HUES48 (cell line): ENCODE measurements at regions not wholly inside any gene's neighbourhood (a gene's known extent, or its start where the extent isn't known, plus 50 kb on each side); places are given as distances from the start of the nearest gene placed in this dataset.

Experiments
- H3K27ac ChIP-seq: one replicate; pipeline ENCODE4 v1.7.0; 2013; ENCODE audit warnings: low read depth, low read length, inconsistent platforms
- H3K27me3 ChIP-seq: 2 replicates; pipeline ENCODE4 v1.6.1; 2013; ENCODE audit warnings: mild to moderate bottlenecking, low read length; ENCODE audit not compliant: control insufficient read depth, insufficient read depth
- H3K36me3 ChIP-seq: 2 replicates; pipeline ENCODE4 v1.6.1; 2013; ENCODE audit warnings: low read length; ENCODE audit not compliant: control insufficient read depth, insufficient read depth
- H3K4me1 ChIP-seq: 2 replicates; pipeline ENCODE4 v1.6.1; 2013; ENCODE audit warnings: mild to moderate bottlenecking, low read length; ENCODE audit not compliant: control insufficient read depth, insufficient read depth
- H3K4me3 ChIP-seq: 2 replicates; pipeline ENCODE4 v1.5.1; 2013; ENCODE audit warnings: mild to moderate bottlenecking, low read depth, low read length
- H3K9ac ChIP-seq: 2 replicates; pipeline ENCODE4 v1.6.1; 2013; ENCODE audit warnings: mild to moderate bottlenecking, low read depth, low read length, moderate library complexity
- H3K9me3 ChIP-seq: 2 replicates; pipeline ENCODE4 v1.6.1; 2013; ENCODE audit warnings: low read length; ENCODE audit not compliant: control insufficient read depth, insufficient read depth

DNA sequence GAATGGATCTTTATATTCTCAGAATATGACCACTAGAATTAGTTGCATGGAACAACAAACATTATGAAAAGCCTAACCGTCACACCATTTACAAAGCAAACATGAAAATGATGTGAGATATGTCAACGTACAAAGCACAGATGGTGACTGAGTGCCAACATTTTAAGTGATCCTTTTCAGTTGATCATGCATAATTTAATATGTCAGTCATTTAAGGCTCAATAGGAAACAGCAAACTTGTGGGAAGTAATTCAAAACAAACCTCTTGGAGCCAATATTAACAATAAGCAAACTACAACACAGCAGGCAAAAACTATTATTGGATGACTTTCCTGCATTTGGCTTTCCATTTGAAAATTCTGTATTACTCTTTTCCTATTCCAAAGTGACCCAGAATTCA lies 277.6 kb downstream of the SLITRK6 start:
- no peak overlapping the region for H3K4me3 ChIP-seq
- no peaks in the 10 kb centered on the region for H3K9me3 ChIP-seq
- no peak overlapping the region for H3K9ac ChIP-seq
- no peaks in the 10 kb centered on the region for H3K27me3 ChIP-seq
- H3K4me1 ChIP-seq, result no peaks in the 10 kb centered on the region
- no peaks in the 10 kb centered on the region for H3K36me3 ChIP-seq
- no peak overlapping the region for H3K27ac ChIP-seq

- no peaks in the 10 kb centered on the region; the same call in 1 of the 2 replicates for H3K9me3 ChIP-seq
- H3K27me3 ChIP-seq, result no peaks in the 10 kb centered on the region
- H3K27ac ChIP-seq, result no peak overlapping the region
- H3K9ac ChIP-seq, result no peak overlapping the region
- no peaks in the 10 kb centered on the region for H3K4me1 ChIP-seq
- no peaks in the 10 kb centered on the region for H3K36me3 ChIP-seq
- no peak overlapping the region for H3K4me3 ChIP-seq
Measured at GRCh38 chr13:85520445-85520844, 278.8 kb downstream of the SLITRK6 start.

GRCh38 chr13:85519363-85519762 lies 279.9 kb downstream of the SLITRK6 start:
- H3K27me3 ChIP-seq, result no peaks in the 10 kb centered on the region
- no peak overlapping the region for H3K9ac ChIP-seq
- H3K4me3 ChIP-seq, result no peak overlapping the region
- no peaks in the 10 kb centered on the region; the same call in 1 of the 2 replicates for H3K9me3 ChIP-seq
- H3K4me1 ChIP-seq, result no peaks in the 10 kb centered on the region
- no peak overlapping the region for H3K27ac ChIP-seq
- H3K36me3 ChIP-seq, result no peaks in the 10 kb centered on the region

DNA sequence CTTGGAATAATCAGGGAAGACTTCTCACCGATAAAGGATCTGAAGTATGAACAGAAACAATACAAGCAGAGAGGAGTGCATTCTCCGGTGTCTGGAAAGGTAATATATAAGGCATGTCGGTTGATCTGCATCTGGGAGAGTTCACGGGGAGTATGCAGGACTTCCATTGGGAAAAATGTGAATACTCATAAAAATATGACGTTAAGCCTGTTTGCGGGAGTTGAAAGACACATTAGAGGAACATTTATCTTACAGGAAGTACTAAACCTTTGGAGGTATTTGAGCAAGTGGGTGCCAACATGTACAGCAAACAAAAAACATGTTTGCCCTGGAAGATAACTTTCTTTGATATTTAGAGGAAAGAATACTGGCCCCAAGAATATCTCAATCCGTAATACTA lies 286.8 kb downstream of the SLITRK6 start:
- Histone ChIP-seq H3K4me1 (no peaks in the 10 kb centered on the region), H3K36me3 (no peaks in the 10 kb centered on the region), H3K9ac (no peak overlapping the region), H3K9me3 (no peaks in the 10 kb centered on the region; the same call in 1 of the 2 replicates), H3K27ac (no peak overlapping the region), H3K27me3 (no peaks in the 10 kb centered on the region), H3K4me3 (no peak overlapping the region)

GRCh38 chr13:85509512-85509911 lies 289.7 kb downstream of the SLITRK6 start:
- Histone ChIP-seq H3K27me3 (no peaks in the 10 kb centered on the region), H3K9me3 (no peaks in the 10 kb centered on the region), H3K4me3 (no peak overlapping the region), H3K4me1 (no peaks in the 10 kb centered on the region), H3K36me3 (no peaks in the 10 kb centered on the region), H3K27ac (no peak overlapping the region), H3K9ac (no peak overlapping the region)

DNA sequence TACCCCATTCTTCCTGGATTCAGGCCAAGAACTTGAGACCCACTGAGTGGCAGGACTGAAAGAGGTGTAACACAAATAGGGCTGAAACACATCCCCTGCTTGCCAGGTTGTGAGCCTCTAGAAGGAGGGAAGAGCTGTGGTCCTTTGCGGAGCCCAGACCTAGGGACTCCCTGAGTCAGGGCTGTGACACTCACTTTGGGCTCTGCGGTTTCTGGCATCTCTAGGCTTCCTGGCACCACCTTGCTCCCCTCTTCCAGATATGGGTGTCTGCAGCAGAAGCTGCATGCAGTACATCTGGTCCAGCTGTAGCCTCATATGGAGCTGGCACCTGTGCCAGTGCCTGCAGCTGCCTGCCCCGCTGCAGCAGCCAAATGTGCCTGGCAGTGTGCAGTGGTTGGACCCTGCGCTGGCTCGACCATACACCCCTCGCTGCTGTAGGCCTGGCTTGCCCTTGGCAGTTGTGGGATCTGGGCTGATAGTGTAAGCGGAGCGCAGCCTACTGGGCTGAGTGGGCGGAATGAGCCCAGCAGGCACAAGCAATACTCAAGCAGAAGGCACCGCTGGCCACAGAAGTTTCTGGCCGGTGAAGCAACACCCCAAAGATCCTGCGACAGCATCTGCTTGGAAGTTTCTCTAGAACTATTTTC lies 290.4 kb downstream of the SLITRK6 start:
- H3K27ac ChIP-seq, result no peak overlapping the region

DNA sequence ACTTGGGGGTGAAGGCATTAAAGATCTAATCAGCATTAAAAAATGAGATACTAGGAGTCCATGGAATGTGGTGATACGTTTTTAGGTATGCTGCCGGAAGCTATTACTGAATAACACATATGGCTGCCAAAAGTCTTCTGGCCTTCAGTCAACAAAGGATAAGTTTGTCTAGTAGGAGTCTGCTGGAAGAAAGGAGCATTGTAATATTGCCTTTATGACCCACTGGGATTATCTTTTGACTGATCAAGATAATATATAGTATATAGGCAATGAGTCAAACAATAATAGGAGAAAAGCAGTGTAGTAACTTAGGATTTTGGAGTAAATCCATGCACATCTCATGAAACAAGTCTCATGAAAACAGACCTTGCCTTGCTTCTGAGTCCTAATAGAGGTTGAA lies 295.4 kb downstream of the SLITRK6 start:
- H3K9me3 ChIP-seq, result no peaks in the 10 kb centered on the region
- H3K4me1 ChIP-seq, result peaks cover 15% of the 10 kb centered on the region
- no peak overlapping the region for H3K9ac ChIP-seq
- no peak overlapping the region for H3K27ac ChIP-seq
- H3K36me3 ChIP-seq, result no peaks in the 10 kb centered on the region
- H3K27me3 ChIP-seq, result no peaks in the 10 kb centered on the region
- no peak overlapping the region for H3K4me3 ChIP-seq

More for the DNA sequence above, 290.4 kb downstream of the SLITRK6 start:
- no peaks in the 10 kb centered on the region for H3K4me1 ChIP-seq
- no peaks in the 10 kb centered on the region for H3K9me3 ChIP-seq
- H3K27me3 ChIP-seq, result no peaks in the 10 kb centered on the region
- H3K9ac ChIP-seq, result no peak overlapping the region
- no peaks in the 10 kb centered on the region for H3K36me3 ChIP-seq
- no peak overlapping the region for H3K4me3 ChIP-seq

DNA sequence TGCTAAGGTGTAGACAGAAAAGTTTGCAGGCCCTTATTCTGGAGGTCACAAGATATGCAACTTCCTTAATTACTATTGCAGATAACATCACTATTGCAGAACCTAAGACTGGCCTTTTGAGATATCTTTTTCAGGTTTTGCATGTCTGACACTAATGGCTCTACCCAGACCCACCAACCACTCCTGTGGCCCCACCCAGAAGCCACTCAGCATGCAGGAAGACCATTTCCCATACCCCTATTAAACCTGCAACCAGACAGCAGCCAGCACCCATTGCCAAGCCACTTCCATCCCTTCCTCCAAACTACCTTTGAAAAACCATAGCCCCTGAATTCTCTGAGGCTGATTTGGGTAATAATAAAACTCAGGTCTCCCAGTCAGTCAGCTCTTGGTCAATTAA lies 297.6 kb downstream of the SLITRK6 start:
- no peaks in the 10 kb centered on the region for H3K27me3 ChIP-seq

DNA sequence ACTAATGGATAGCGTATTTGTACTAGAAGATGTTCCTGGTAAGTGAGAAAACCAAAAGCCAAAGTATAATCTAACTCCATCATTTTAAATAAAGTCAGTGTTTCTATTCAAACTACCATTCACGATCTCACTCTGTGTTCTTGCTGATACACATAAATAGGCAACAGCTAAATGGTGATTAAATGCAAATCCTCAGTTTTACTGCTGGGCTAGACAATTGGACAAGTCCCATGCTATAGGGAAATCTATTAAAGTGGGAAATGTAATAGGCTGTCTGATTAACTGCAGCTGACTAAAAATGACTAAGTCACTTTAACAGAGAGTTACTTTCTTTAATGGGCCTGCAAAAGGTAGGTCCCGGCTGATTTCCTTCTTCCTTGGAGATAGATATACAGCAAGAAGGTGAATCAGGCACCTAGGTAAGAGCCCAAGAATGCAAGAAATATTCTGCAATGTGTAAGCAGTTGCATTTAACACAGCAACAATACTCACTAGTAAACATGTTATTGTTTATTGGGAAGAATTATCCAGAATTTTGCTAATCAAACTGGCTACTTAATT lies 298.4 kb downstream of the SLITRK6 start:
- Histone ChIP-seq H3K27me3 (no peaks in the 10 kb centered on the region), H3K4me3 (no peak overlapping the region), H3K36me3 (no peaks in the 10 kb centered on the region), H3K9ac (no peak overlapping the region), H3K9me3 (no peaks in the 10 kb centered on the region), H3K27ac (no peak overlapping the region), H3K4me1 (peaks cover 15% of the 10 kb centered on the region)

More for the DNA sequence above, 297.6 kb downstream of the SLITRK6 start:
- Histone ChIP-seq H3K36me3 (no peaks in the 10 kb centered on the region), H3K9me3 (no peaks in the 10 kb centered on the region), H3K4me3 (no peak overlapping the region), H3K9ac (no peak overlapping the region), H3K27ac (no peak overlapping the region), H3K4me1 (peaks cover 15% of the 10 kb centered on the region)

- Histone ChIP-seq H3K27me3 (no peaks in the 10 kb centered on the region), H3K27ac (no peak overlapping the region), H3K9ac (no peak overlapping the region), H3K4me1 (peaks cover 15% of the 10 kb centered on the region), H3K9me3 (peaks cover 7% of the 10 kb centered on the region), H3K36me3 (no peaks in the 10 kb centered on the region), H3K4me3 (no peak overlapping the region)
Measured at GRCh38 chr13:85498774-85499173, 300.4 kb downstream of the SLITRK6 start.

- H3K27ac ChIP-seq, result no peak overlapping the region
- H3K27me3 ChIP-seq, result no peaks in the 10 kb centered on the region
- H3K9me3 ChIP-seq, result peaks cover 7% of the 10 kb centered on the region
- no peak overlapping the region for H3K4me3 ChIP-seq
- no peaks in the 10 kb centered on the region for H3K36me3 ChIP-seq
- H3K4me1 ChIP-seq, result peaks cover 15% of the 10 kb centered on the region
- H3K9ac ChIP-seq, result no peak overlapping the region
Measured at GRCh38 chr13:85497652-85498051, 301.6 kb downstream of the SLITRK6 start.
